ENCODE measurements at regions not wholly inside any gene's neighbourhood (a gene's known extent, or its start where the extent isn't known, plus 50 kb on each side); places are given as distances from the start of the nearest gene placed in this dataset.

DNA sequence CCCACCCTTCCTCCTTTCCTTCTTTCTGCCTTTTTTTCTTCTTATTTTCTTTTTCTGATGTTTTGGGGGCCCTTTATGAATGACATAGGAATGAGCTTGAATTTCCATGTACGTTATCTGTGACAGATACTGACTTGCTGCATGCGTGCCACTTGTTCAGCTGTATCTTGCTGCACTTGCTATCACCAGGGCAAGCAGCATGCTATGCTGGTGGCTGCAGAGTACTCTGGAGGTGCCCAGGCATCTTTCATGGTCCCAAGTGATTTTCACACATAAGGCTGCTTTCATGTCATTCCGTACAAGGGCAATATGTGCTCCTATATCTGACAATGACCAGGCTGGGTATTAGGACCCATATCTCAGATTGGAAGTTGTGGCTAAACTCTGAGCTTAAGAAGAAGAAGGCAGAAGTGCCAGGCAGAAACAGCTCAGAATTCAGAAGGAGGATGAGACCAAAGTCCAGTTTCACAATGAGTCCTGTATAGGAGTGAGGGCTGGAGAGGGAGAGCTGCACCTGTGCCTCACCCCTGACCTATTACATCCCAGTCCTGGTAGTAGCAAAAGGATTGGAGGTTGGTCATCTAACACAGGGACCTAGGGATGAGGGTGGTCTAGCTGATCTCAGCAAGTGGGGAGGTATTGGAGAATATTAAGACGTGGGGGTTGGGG lies 299.0 kb upstream of the DDHD1 start:
- Histone ChIP-seq H3K4me3 (no peak overlapping the region), H3K9me3 (no peaks in the 10 kb centered on the region), H3K27ac (no peak overlapping the region), H3K27me3 (no peaks in the 10 kb centered on the region), H3K4me1 (no peaks in the 10 kb centered on the region), H3K36me3 (no peaks in the 10 kb centered on the region)
- TF ChIP-seq POLR2A (IDR thresholded peaks at IDR 0.05), result no peak
- TF ChIP-seq, protein P1, sequence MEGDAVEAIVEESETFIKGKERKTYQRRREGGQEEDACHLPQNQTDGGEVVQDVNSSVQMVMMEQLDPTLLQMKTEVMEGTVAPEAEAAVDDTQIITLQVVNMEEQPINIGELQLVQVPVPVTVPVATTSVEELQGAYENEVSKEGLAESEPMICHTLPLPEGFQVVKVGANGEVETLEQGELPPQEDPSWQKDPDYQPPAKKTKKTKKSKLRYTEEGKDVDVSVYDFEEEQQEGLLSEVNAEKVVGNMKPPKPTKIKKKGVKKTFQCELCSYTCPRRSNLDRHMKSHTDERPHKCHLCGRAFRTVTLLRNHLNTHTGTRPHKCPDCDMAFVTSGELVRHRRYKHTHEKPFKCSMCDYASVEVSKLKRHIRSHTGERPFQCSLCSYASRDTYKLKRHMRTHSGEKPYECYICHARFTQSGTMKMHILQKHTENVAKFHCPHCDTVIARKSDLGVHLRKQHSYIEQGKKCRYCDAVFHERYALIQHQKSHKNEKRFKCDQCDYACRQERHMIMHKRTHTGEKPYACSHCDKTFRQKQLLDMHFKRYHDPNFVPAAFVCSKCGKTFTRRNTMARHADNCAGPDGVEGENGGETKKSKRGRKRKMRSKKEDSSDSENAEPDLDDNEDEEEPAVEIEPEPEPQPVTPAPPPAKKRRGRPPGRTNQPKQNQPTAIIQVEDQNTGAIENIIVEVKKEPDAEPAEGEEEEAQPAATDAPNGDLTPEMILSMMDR (IDR thresholded peaks at IDR 0.05), result no peak
- DNase-seq, result no peak
- intact Hi-C loops (cut with DNase I), result no loop called here
- no peak for ATAC-seq
- 85% methylated on average over 3 of the region's 4 CpGs for WGBS (ENCODE audit: insufficient coverage, low coverage, low lambda C conversion rate, missing lambda C conversion rate)

DNA sequence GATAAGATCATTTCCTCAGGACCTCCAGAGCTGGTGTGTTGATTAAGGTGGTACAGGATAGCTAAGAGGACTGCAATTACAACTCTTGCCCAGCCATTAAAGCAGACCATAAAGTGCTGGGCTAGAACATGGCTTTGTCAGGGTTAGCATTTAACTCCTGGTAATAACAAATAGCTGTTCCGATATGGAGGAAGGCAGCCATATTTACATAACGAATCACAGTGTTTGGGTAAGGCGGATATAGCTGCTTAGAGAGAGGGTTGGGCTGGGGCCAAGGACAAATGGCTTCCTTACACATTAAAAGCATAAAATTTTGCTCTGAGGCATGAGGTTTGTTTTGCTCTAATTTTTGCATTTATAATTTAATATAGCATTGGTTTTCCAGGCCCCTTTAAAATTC lies 297.7 kb upstream of the DDHD1 start:
- intact Hi-C loops (cut with DNase I), result no loop called here
- 59% methylated on average over 3 of the region's 3 CpGs for WGBS (ENCODE audit: insufficient coverage, low coverage, low lambda C conversion rate, missing lambda C conversion rate)
- H3K27me3 ChIP-seq, result no peaks in the 10 kb centered on the region
- TF ChIP-seq, protein P1 (IDR thresholded peaks at IDR 0.05), result no peak
- TF ChIP-seq POLR2A (IDR thresholded peaks at IDR 0.05), result no peak
- DNase-seq, result no peak
- H3K4me1 ChIP-seq, result no peaks in the 10 kb centered on the region
- H3K27ac ChIP-seq, result no peak overlapping the region
- no peak for ATAC-seq
- H3K9me3 ChIP-seq, result no peaks in the 10 kb centered on the region
- no peak overlapping the region for H3K4me3 ChIP-seq
- H3K36me3 ChIP-seq, result no peaks in the 10 kb centered on the region

DNA sequence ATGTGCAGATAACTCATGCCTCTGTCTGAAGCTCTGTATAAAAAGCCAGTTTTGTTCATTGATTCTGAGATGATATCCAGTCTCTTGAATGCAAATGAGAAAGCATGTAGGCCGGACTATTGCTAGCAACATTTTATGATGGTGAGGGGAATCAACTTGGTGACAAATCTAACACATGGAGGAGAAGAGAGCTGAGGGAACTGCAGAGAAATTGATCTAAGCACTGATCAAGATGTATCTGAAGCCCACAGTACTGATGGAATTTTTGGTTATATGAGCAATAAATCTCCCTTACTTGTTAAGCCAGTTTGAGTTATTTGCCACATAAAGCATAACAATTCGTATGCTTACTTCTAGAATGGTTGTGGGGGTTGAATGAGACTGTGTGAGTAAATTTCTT lies 295.6 kb upstream of the DDHD1 start:
- Histone ChIP-seq H3K27ac (no peak overlapping the region), H3K4me1 (no peaks in the 10 kb centered on the region), H3K36me3 (no peaks in the 10 kb centered on the region), H3K27me3 (no peaks in the 10 kb centered on the region), H3K9me3 (no peaks in the 10 kb centered on the region), H3K4me3 (no peak overlapping the region)
- DNase-seq, result no peak
- intact Hi-C loops (cut with DNase I), result no loop called here
- TF ChIP-seq, protein P1 (IDR thresholded peaks at IDR 0.05), result no peak
- no peak for TF ChIP-seq POLR2A (IDR thresholded peaks at IDR 0.05)
- no peak for ATAC-seq
- whole genome bisulfite sequencing (ENCODE audit: insufficient coverage, low coverage, low lambda C conversion rate, missing lambda C conversion rate), result 73% methylated on average over 2 of the region's 2 CpGs

DNA sequence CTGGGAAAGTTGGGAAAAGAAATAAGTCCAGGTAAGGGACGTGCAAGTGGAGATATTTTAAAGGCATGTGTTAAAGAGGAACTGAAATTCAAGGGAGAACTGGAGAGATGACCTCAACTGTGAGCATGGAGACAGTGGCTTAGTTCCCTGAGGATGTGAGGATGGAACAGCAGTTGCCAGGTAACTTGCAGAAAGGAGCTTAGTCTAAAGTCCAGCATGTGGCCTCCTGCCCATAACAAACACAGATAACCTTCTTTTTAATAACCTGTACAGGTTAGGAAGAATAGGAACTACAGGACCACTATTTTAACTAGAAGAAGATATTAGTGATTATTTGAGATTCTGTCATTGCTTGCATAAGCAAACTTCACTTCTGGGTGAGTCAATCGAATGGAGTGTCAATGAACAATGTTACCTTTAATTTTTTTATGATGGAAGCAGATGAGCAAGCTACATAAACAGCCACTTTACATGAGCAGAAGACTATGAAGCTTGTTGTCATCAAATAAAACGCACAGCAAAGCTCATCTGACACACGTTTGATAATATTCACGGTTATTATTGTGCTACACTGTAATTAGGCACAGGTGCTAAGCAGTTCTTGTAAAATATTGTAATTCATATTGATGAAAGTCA lies 291.7 kb upstream of the DDHD1 start:
- H3K4me3 ChIP-seq, result no peak overlapping the region
- intact Hi-C loops (cut with DNase I), result no loop called here
- H3K9me3 ChIP-seq, result no peaks in the 10 kb centered on the region
- H3K4me1 ChIP-seq, result no peaks in the 10 kb centered on the region
- no peak for TF ChIP-seq POLR2A (IDR thresholded peaks at IDR 0.05)
- TF ChIP-seq, protein P1 (IDR thresholded peaks at IDR 0.05), result no peak
- DNase-seq, result no peak
- ATAC-seq, result no peak
- no peak overlapping the region for H3K27ac ChIP-seq
- no peaks in the 10 kb centered on the region for H3K27me3 ChIP-seq
- H3K36me3 ChIP-seq, result no peaks in the 10 kb centered on the region
- 49% methylated on average over 5 of the region's 5 CpGs for WGBS (ENCODE audit: insufficient coverage, low coverage, low lambda C conversion rate, missing lambda C conversion rate)
